GM13976 (cell line): ENCODE measurements at regions not wholly inside any gene's neighbourhood (a gene's known extent, or its start where the extent isn't known, plus 50 kb on each side); places are given as distances from the start of the nearest gene placed in this dataset.

Experiments used
- DNase-seq: peaks from one replicate; pipeline ENCODE4 v3.0.0; 2012; ENCODE audit warnings: low spot score
- CTCF ChIP-seq: IDR thresholded peaks from 2 replicates; pipeline ENCODE4 v1.5.1; 2012; ENCODE audit warnings: borderline replicate concordance, mild to moderate bottlenecking; ENCODE audit not compliant: insufficient read depth; ENCODE audit errors: extremely low read depth, missing control alignments, control extremely low read depth
- in situ Hi-C: fragments of 300-500 bp; cut with MboI; formaldehyde crosslinking; loops from one replicate; pipeline ENCODE4 v1.12.0; 2022; ENCODE audit warnings: low sequenced_read_pairs, mixed read lengths, inconsistent platforms; ENCODE audit not compliant: unreplicated experiment

GRCh38 chr5:71832812-71833715, 114.0 kb downstream of the CARTPT start:
- in situ Hi-C loops, result no loop called here
- TF ChIP-seq CTCF, result no peak
- DNase-seq, result no peak

- in situ Hi-C loops, result no loop called here
- no peak for DNase-seq
- TF ChIP-seq CTCF, result no peak
Measured at GRCh38 chr5:71834601-71835000, 115.5 kb downstream of the CARTPT start.

- no peak for TF ChIP-seq CTCF
- DNase-seq, result no peak
- in situ Hi-C loops, result no loop called here
Measured at GRCh38 chr5:71836084-71836483, 117.0 kb downstream of the CARTPT start.

- TF ChIP-seq CTCF, result no peak
- DNase-seq, result no peak
- in situ Hi-C loops, result no loop called here
Measured at GRCh38 chr5:71836559-71837112, 117.6 kb downstream of the CARTPT start.

GRCh38 chr5:71838286-71838685, 119.2 kb downstream of the CARTPT start:
- in situ Hi-C loops, result no loop called here
- no peak for DNase-seq
- TF ChIP-seq CTCF, result no peak

- no peak for DNase-seq
- in situ Hi-C loops, result no loop called here
Measured at GRCh38 chr5:71839096-71839884, 120.2 kb downstream of the CARTPT start.

More at GRCh38 chr5:71839096-71839884, 120.2 kb downstream of the CARTPT start:
- no peak for TF ChIP-seq CTCF
